ENCODE measurements at regions not wholly inside any gene's neighbourhood (a gene's known extent, or its start where the extent isn't known, plus 50 kb on each side); places are given as distances from the start of the nearest gene placed in this dataset.
A peak's percentile ranks its signal among the peaks of the same experiment; 100 is the strongest.

DNA sequence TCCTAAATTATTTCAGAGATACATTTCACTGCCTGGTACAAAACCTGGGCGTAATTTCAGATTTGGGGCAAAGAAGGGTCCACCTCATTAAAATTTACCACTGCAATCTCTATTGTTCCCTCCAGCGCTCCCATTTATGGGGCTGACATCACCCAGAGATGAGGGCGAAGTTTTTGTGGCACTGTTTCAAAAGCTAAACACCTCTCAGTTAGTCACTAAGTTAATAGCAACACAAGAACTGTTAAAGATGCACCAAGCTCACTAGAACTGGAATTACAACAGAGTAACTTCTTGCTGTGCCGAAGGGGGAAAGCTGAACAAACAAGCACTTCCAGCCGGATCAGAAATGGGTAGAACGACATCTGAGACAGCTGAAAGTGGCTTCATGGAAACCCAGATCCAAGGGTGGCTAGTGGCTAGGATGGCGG, 179.4 kb downstream of the GATA3 start:
- no peak for DNase-seq

DNA sequence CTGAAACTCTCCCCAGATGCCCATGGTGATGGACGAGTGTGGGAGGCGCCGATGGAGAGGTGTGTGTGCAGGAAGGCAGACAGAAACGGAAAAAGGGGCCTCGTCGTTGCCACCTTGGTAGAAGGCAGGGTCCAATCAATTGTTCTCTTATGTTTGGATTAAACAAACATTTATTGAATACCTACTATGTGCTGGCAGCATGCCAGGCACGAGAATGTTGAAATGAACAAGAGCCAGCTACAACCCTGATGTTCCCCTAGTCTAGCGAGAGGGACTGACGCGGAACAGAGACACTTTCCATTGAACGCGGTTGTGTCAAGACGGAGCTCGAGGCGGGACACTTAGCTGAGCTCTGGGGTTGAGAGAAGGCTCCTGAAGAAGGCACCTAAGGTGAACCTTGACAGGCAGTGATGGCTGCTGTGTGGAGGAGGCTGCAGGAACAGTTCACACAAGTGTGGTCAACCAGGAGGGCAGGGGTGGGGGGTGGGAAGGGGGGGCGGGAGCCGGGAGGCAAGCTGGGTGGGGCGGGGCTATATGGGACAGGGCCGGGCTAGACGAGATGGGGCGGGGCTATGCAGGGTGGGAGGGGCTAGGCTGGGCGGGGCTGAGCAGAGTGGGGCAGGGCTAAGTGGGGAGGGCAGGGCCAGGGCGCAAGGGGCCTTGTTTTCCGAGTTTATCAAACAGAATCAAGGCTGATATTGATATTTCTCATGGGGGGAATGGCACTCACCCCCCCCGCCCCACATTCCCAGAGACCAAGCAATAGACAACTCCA, 181.0 kb downstream of the GATA3 start:
- no peak for DNase-seq

GRCh38 chr10:8238986-8239385, 184.5 kb downstream of the GATA3 start:
- DNase-seq = peak in 1 of 2 donors; percentile 32

DNA sequence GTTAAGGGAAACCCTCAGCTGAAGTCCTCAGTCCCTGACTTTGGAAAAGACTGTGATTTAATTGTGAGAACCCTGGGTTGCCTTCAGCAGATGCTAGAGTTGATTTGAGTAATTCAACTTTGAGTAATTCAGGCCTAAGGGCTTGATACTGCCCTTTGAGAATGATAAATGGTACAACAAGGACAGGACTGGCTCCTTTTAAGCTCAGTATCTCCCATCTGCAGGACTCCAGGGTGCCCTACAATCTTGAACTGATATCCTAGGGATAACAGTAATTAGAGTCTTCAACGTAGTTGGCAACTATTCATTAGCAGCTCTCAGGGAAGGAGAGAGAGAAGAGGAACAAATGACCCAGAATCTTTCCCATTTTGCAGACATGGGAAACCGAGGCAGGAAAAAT, 186.4 kb downstream of the GATA3 start:
- DNase-seq = no peak

DNA sequence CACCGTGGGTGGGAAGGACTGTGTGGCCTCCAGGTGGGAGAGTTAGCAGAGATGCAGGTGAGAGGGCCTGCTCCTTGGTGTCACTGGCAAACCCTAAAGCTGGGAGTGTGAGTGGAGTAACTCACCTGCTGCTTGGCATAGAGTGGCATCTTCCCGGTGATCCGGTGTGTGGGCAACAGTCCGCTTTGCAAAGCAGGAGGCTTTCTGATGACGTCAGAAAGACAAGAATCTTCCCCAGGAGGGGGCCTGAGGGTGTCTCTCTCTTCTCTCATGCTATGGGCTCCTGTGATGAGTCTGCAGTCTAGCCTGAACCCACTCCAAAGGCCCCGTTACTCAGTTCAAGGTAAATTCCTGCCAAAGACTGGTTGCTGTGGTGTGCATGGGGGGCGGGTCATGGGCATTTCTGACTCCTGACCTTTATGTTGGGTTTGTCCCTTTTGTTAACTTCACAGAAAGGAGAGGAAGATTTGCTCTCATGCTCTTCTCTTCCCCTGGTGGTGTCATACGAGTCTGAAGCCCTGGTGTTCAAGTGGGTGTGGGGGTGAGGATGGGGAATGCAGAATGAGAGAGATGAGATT, 187.9 kb downstream of the GATA3 start:
- peak; percentile 47 to 63 for DNase-seq

DNA sequence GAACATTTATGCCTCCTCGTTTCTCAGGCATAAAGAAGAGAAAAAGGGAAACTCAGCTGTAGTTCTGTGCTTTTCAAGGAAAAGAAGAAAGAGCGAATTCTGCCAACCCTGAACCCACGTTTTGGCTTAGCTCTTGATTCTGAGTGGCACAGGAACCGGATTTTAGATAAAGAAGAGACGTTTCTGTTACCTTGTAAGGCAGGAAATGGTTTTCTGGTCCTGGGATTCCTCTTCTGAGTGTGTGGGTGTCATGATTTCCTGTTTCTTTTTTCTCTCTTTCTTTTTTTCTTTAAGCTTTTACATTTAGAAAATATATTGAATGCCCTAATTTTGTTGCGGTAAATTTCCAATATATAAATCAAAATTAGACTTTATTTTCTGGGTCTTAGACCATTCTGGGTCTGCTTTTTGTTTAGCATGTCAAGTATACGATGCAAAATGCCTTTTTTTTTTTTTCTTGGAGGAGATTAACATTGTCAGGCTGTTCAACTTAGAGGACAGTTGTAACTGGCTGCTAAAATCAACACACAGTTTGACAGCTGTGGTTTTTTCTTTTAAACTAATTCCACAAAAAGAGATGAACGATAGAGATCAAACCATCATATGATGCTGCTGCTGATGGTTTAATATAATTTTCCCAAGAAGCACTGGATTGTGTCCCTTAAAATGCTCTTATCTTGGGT, 190.8 kb downstream of the GATA3 start:
- DNase-seq = no peak

DNA sequence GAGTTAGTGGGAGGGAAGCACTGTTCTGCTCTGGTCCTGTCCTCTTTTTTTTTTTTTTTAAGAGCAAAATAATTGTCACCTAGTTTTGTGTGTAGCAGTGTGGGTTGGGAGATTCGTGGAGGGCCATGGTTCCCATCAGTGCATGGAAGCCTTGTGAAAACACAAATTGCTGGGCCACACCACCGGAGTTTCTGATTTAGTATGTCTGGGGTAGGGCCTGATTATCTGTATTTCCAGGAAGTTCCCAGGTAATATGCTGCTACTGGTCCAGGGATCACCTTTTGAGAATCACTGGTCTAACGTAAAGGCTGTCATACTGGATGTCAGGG, 191.3 kb downstream of the GATA3 start:
- no peak for DNase-seq

DNA sequence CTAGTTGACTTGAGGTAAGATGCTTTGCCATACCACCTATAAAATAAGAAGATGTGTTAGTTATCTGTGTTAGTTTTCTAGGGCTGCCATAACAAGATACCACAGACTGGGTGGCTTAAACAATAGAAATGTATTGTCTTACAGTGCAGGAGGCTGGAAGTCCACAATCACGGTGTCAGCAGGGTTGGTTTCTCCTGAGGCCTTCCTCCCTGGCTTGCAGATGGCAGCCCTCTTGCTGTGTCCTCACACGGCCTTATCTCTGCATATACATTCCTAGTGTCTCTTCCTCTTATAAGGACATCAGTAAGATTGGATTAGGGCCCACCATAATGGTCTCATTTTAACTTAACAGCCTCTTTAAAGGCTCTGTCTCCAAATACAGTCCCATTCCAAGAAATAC, 192.1 kb downstream of the GATA3 start:
- no peak for DNase-seq

GRCh38 chr10:8247191-8247590, 192.7 kb downstream of the GATA3 start:
- no peak for DNase-seq

DNA sequence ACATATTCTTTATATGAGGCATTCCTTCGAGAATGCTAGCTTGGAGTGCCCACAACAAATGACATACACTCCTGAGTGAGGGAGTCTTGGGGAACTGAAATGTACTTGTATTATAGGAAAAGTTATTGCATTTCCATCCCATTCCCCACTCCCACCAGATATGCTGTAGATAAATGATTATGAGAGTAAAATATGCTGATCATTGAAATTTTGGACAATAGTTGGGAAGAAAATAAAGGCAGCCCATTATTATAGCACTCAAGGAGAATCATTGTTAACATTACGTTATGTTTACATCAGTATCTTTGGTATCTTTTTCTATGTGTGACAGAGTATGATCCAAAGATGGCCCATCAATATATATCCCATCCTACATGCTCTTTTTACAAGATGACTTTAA, 194.4 kb downstream of the GATA3 start:
- DNase-seq = no peak

GRCh38 chr10:8254350-8254749, 199.9 kb downstream of the GATA3 start:
- peak; percentile 26 to 40 for DNase-seq

DNA sequence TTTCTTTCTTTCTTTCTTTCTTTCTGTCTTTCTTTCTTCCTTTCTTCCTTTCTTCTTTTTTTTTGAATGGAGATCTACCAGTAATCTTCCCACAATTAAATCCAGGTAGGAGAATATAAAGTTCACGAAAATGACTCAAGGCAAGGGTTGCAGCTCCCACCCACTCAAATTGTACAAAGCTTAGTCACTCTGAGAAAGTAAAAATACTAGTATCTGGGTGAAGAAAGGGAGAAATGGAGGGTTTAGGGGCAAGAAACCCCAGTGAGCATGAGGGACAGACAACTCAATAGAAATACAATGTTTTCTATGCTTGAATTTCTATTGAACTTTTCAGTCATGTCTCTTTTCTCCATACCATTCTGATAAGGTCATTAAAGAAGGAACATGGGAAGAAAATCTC, 200.8 kb downstream of the GATA3 start:
- DNase-seq = no peak

DNA sequence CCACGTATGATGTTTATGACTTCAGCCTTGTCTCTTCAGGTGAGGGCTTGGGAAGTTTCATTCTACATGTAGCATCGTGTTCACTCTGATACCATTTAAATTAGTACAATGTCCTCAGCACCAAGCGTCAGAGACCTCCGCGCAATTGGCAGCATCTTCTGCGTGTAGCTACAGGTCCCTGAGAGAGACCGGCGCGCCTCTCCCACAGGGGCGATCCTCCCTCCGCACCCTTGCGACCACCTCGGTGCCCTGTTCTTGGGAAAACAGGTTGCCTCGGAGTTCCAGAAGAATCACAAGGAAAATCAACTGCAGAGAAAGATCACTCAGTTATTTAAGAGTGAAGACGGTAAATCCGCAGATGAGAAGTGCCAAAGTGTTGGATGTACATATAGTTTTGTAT, 206.2 kb downstream of the GATA3 start:
- DNase-seq = no peak

GRCh38 chr10:8262317-8262716, 207.8 kb downstream of the GATA3 start:
- no peak for DNase-seq

- DNase-seq = no peak
Observed at GRCh38 chr10:8269976-8270375, 215.5 kb downstream of the GATA3 start.

DNA sequence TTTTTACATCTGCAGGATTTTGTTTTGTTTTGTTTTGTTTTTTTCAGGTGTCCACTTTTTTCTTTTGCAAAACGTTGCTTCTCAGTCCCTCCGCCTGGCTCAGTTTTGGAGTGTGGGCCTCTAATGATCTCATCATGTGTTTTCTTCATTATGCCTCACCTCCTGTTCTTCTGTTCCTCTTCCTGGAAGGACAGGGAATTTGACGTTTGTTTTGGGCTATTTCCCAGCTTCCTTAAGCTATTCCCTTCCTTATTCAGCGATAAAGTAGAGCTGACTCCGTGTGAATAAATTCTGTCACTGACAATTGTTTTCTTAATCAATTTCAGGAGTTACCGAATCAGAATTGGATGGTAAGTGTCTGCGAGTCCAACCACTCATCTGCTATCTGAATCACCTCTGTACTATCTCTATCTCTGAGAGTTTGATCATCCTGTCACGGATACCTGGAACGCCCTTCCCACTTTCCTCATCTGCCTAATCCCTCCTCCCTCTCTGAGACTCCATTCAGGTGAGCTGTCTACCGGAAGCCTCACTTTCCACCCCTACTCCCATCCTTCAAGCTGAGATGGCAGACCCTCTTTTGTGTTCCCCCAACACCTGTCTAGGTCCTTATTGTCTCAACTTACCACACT, 218.4 kb downstream of the GATA3 start:
- DNase-seq = no peak

GRCh38 chr10:8273749-8274148, 219.3 kb downstream of the GATA3 start:
- no peak for DNase-seq

- DNase-seq = no peak
Observed at GRCh38 chr10:8275911-8276310, 221.4 kb downstream of the GATA3 start.

DNA sequence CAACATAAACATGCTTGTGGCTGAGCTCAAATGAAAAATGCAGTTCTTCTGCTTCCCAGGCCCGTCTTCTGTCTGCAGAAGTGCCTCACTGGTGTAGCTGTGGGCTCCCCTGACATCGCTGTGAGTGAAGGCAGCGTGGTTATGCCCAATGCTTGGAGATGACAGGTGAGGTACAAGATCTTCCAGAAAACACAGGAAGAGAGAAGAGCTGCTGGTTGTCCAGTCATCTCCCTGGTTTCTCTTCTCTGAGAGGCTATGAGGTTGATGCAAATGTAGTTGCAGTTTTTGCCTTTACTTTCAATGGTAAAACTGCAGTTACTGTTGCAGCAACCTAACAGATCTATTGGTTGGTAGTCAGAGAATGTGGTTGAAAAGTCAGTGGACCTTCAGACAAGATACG, 223.6 kb downstream of the GATA3 start:
- no peak for DNase-seq

DNA sequence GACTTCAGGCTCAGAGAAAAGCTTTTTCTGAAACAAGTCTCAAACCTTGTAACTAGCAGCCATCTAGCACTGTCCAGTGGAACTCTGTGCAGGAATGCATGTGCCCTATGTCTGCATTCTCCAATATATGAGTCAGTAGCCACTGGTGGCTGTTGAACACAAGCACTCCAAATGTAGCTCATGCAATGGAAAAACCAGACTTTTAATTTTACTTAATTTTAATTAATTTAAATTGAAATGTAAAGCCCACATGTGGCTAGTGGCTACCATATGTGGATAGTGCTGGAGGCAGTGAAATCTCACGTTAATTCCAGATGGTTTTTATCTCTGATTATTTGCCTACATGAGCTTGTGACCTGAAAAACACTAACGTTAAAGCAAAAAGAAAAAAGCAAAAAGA, 225.1 kb downstream of the GATA3 start:
- no peak for DNase-seq

GRCh38 chr10:8280946-8281345, 226.5 kb downstream of the GATA3 start:
- no peak for DNase-seq

DNA sequence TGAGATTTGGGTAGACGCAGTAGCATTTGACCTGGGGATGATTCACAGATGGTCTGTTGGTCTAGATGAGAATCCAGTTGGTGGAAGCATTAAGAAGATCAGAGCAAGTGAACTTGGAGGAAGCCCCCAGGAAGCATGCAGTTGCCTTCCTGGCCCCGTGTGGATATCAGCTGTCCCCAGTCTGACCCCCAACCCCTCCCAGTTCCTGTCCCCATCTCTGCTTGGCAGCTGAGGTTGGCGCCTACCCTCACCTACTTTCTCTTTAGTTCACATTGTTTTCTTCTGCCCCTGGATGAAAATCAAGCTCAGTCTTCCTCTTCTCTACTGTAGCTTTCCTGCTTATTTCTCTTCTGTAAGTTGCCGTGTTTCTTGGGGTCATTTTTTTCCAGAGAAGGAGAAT, 227.9 kb downstream of the GATA3 start:
- no peak for DNase-seq

DNA sequence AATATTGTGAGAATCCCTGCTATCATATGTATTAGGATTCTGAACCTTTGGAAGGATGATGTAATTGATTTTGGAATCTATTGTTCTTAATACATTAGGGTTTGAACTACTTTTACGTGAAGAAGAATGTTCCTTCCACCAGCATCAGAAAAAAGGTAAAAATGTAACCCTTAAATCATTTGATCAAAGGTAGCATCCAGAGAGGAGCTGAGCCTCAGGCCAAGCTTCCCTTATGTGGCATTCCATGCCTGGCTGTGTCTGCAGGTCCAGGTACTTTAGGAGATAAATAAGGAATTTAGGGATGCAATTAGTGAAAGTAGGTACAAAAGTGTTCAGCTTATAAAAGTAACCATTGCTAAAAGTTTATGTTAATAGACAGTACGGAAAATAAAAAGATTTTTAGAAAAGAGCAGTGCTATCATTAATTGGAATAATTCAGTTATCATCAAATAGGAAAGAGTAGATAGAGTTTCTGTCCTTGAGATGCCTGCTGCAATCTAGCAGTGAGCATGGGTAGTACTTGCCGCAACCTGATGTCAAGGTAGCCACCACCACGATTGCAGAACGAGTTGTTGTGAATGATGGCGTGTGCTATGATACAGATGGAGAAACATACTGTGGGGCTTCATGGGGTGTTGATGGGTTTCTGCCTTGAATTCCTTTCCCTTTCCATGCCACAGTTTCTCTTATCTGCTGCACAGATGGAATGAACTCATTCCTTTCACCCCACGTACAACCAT, 228.8 kb downstream of the GATA3 start:
- no peak for DNase-seq

All from stimulated activated CD4-positive, alpha-beta T cell treated with anti-CD3 and anti-CD28 coated beads, Interleukin-2, amount 100 ng/mL, for 24 hours (primary cell).